Stimulated activated CD8-positive, alpha-beta memory T cell treated with anti-CD3 and anti-CD28 coated beads, Interleukin-12 subunit alpha, Interleukin-12 subunit beta, amount 100 ng/mL, for 4 hours (primary cell): ENCODE measurements at regions not wholly inside any gene's neighbourhood (a gene's known extent, or its start where the extent isn't known, plus 50 kb on each side); places are given as distances from the start of the nearest gene placed in this dataset.

Experiments used
- DNase-seq: peaks from one replicate; pipeline ENCODE4 v3.0.0-alpha.2; 2020; ENCODE audit warnings: low read depth

- DNase-seq = no peak
Measured at GRCh38 chr6:14965424-14966075, 280.3 kb upstream of the JARID2 start.

DNA sequence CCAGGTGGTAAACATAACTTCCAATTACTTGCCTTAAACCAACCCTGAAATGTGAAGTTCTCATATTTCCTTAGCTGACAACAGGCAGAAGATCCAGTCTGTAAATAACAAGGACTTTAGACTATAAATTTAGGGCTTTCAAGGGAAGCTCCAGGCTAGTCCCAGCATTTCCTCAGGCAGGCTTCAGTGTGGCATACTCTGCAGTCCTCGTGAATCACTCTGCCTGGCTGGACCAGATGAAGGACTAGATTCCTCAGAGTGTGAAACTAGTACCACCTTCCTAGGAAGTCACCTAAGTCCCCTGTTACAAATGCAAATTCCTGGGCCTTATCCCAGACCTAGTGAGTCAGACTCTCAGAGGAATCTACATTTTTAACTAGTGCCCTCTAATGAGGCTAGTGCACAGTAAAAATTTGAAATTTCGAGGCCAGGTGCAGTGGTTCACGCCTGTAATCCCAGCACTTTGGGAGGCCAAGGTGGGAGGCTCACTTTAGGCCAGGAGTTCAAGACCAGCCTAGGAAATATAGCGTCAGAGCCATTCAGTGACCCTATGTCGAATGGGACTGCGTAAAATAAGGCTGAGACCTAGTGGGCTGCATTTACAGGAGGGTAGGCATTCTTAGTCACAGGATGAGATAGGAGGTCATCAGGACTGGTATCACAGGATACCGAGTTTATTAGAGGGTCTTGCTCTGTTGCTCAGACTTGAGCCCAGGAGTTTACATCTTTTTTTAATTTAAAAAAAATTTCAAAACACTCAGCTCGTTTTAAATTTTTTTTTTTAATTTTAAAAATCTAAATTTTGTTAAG is 279.6 kb upstream of the JARID2 start:
- no peak for DNase-seq

DNA sequence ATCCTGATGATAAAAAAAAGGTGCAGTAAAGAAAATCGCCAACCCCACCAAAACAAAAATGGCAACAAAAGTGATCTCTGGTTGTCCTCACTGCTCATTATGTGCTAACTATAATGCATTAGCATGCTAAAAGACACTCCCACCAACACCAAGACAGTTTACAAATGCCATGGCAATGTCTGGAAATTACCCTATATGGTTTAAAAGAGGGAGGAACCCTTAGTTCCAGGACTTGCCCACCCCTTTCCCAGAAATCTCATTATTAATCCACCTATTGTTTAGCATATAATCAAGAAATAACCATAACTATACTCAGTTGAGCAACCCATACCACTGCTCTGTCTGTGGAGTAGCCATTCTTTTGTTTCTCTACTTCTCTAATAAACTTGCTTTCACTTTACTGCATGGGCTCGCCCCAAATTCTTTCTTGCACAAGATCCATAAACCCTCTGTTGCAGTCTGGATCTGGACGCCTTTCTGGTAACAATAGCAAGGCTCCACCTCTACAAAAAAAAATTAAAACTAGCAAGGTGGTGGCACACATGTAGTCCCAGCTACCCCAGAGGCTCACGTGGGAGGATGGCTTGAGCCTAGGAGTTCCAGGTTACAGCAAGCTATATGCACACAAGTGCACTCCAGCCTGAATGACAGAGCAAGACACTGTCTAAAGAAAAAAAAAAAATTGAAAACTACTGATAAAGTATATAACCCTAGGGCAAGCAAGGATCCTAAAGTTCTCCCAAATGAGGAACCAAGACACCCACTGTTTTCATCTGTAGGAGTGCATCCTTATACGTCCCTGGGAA is 278.8 kb upstream of the JARID2 start:
- DNase-seq = no peak

DNA sequence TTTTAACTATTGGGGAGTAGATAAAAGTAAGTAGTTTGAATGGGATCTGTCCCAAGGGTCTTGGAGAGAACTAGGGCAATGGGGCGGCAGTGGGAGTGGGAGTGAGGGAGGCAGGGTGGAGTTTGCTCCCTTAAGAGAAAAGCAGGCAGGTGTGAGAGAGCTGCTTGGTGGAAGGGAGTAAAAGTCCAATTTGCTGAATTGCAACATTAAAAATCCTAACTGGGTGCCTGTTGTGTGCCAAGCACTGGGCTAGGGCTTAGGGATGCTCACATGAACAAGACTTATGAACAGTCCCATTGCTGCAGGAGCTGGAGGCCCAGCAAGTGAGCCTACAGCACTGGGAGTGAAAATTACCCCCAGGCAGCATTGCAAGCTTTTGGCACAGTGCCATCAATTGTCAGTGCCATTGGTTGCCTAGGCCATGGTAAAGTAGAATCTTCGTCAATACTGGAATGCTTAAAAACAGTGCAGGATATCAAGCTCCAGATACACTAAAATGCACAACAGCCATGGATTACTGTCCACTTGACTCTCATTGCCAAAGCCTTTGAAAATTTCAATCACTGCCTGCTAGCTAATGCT is 277.7 kb upstream of the JARID2 start:
- no peak for DNase-seq

DNA sequence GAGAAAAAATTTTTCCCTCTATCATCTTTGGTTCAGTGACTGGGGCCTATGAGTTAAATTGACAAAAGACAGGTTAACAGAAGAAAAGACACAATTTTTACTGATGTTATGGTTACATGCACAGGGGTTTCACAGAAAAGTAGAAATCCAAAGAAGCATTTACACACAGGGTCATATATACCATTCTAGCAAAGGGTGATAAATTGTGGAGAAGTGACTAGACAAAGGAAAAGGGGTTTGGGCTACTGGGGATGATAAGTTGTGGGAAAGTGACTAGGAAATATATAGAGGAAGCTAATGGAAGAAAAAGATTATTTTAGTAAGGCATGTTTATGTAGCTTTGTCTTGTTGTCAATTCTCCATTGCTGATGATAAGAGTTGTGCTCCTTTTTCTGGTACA is 276.7 kb upstream of the JARID2 start:
- DNase-seq = no peak

GRCh38 chr6:14972379-14973067 is 273.3 kb upstream of the JARID2 start:
- no peak for DNase-seq

GRCh38 chr6:14974372-14974771 is 271.5 kb upstream of the JARID2 start:
- DNase-seq = no peak

GRCh38 chr6:14974792-14975470 is 270.9 kb upstream of the JARID2 start:
- no peak for DNase-seq

- no peak for DNase-seq
Measured at GRCh38 chr6:14975471-14975817, 270.4 kb upstream of the JARID2 start.

- DNase-seq = no peak
Measured at GRCh38 chr6:14977747-14978382, 268.0 kb upstream of the JARID2 start.

- DNase-seq = no peak
Measured at GRCh38 chr6:14981960-14982359, 263.9 kb upstream of the JARID2 start.

DNA sequence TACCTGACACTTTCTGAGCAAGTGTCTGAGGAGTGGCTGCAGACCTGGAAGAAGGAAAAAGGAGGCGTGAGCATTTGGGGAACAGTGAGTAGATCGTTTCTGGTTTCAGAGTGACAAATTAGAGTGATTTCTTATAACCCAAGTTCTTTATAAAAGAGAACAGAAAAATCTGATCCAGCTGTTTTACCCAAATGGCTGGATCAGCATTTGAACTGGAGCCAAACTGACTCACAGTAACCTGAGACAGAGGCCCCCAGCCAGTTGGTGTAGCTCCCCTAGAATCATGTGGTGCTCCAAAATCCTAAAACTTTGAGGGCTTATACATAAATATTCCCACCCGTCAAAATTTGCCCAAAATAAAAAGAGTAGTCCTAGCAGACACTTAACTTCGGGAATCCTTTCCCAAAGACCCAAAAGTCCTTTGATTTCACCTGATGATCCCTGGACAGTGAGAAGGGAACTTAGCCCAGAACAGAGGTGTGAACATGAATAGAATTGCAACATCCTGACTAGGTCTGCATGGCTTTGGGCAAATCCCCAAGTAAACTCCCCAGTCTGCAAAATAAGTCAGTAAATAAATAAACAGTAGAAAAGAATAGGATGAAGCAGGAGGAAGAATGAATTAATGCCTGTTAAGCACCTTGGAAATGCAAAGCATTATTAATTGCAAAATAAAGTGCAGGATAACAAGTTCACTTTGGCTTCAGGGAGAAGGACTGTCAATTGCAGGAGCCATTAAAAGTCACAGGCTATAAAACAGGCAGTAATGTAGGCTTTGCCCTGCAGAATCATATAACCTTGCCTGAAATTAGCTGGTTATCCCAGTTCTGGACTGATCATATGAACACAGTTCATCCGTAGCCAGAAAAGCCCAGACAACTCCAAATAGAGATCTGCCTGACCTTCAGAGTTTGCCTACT is 262.0 kb upstream of the JARID2 start:
- DNase-seq = no peak

- DNase-seq = no peak
Measured at GRCh38 chr6:14984519-14984853, 261.4 kb upstream of the JARID2 start.

- DNase-seq = no peak
Measured at GRCh38 chr6:14985366-14985765, 260.5 kb upstream of the JARID2 start.

GRCh38 chr6:14986370-14986769 is 259.5 kb upstream of the JARID2 start:
- DNase-seq = no peak

DNA sequence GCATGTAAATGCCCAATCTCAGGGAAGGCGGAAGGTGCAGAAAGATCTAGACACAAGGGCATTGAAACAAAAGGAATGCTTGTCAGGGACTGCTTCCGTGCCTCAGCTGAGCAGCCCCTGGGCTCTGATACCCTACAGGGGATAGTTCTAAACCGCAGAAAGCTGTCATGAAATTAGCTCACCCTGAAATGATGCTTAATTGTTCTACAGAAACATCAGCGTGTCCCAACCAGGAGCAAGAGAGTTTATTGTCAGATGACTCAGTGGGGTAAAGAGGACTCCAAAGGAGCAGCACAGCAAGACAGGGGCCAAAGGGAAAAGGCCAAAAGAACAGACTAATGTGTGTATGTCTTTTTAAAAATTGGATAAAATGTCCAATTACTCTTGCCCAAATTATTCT is 258.4 kb upstream of the JARID2 start:
- no peak for DNase-seq

- DNase-seq = no peak
Measured at GRCh38 chr6:14992382-14992781, 253.5 kb upstream of the JARID2 start.

DNA sequence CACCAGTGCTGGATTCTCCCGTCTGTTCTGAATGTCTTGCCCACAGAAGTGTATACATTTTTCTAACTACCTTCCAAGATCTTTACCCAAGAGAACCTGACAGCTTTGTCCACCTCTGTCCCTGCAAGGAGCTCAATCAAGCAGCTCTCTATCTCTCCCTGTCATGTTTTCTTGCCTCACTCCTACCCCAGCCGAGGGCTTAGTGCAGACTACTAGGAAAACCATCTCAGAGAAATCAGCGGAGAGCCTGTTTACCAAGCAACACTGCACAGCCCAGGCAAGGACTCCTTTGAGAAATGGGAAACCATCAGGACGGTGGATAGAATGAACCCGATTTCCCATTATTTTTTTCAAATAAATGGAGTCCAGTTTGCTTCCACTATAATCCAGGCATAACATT is 250.7 kb upstream of the JARID2 start:
- DNase-seq = no peak

GRCh38 chr6:14995966-14996602 is 249.8 kb upstream of the JARID2 start:
- DNase-seq = no peak

- no peak for DNase-seq
Measured at GRCh38 chr6:14996892-14997291, 249.0 kb upstream of the JARID2 start.
